ENCODE measurements at regions not wholly inside any gene's neighbourhood (a gene's known extent, or its start where the extent isn't known, plus 50 kb on each side); places are given as distances from the start of the nearest gene placed in this dataset.

- Mint-ChIP-seq H3K36me3 (ENCODE audit: insufficient read depth) (no peaks in the 10 kb centered on the region), H3K27me3 (no peaks in the 10 kb centered on the region), H3K27ac (ENCODE audit: low read depth) (no peak overlapping the region)
These were observed 361.2 kb downstream of the ZNF516 start for GRCh38 chr18:76133873-76134272.

GRCh38 chr18:76131738-76132137, 363.3 kb downstream of the ZNF516 start:
- Mint-ChIP-seq H3K36me3 (ENCODE audit: insufficient read depth) (no peaks in the 10 kb centered on the region), H3K9me3 (peaks cover 11% of the 10 kb centered on the region), H3K27ac (ENCODE audit: low read depth) (no peak overlapping the region), H3K4me3 (no peak overlapping the region), H3K4me1 (no peaks in the 10 kb centered on the region), H3K27me3 (no peaks in the 10 kb centered on the region)
- DNase-seq (ENCODE audit: low spot score in 2 of 2) (no peak), ATAC-seq (replicated peaks; ENCODE audit: extremely low read depth, poor library complexity, severe bottlenecking) (no peak)

More at GRCh38 chr18:76133873-76134272, 361.2 kb downstream of the ZNF516 start:
- Mint-ChIP-seq H3K9me3 (peaks cover 11% of the 10 kb centered on the region), H3K4me3 (no peak overlapping the region), H3K4me1 (no peaks in the 10 kb centered on the region)
- DNase-seq (ENCODE audit: low spot score in 2 of 2) (no peak), ATAC-seq (replicated peaks; ENCODE audit: extremely low read depth, poor library complexity, severe bottlenecking) (no peak)

- ATAC-seq (replicated peaks; ENCODE audit: extremely low read depth, poor library complexity, severe bottlenecking), result no peak
- Mint-ChIP-seq H3K4me1 (no peaks in the 10 kb centered on the region), H3K4me3 (no peak overlapping the region), H3K36me3 (ENCODE audit: insufficient read depth) (no peaks in the 10 kb centered on the region), H3K27me3 (no peaks in the 10 kb centered on the region), H3K9me3 (peaks cover 11% of the 10 kb centered on the region), H3K27ac (ENCODE audit: low read depth) (no peak overlapping the region)
- DNase-seq (ENCODE audit: low spot score in 2 of 2), result no peak
These were observed 364.2 kb downstream of the ZNF516 start for GRCh38 chr18:76130845-76131244.

- no peaks in the 10 kb centered on the region for H3K4me1 Mint-ChIP-seq
These were observed 368.7 kb downstream of the ZNF516 start for GRCh38 chr18:76126327-76126726.

GRCh38 chr18:76121011-76121410, 374.0 kb downstream of the ZNF516 start:
- ATAC-seq (replicated peaks; ENCODE audit: extremely low read depth, poor library complexity, severe bottlenecking) (no peak), DNase-seq (ENCODE audit: low spot score in 2 of 2) (no peak)
- Mint-ChIP-seq H3K4me1 (no peaks in the 10 kb centered on the region), H3K4me3 (no peak overlapping the region), H3K27me3 (no peaks in the 10 kb centered on the region), H3K27ac (ENCODE audit: low read depth) (no peak overlapping the region), H3K9me3 (peaks cover 10% of the 10 kb centered on the region), H3K36me3 (ENCODE audit: insufficient read depth) (no peaks in the 10 kb centered on the region)

More at GRCh38 chr18:76126327-76126726, 368.7 kb downstream of the ZNF516 start:
- DNase-seq (ENCODE audit: low spot score in 2 of 2) (no peak), ATAC-seq (replicated peaks; ENCODE audit: extremely low read depth, poor library complexity, severe bottlenecking) (no peak)
- Mint-ChIP-seq H3K4me3 (no peak overlapping the region), H3K27ac (ENCODE audit: low read depth) (no peak overlapping the region), H3K27me3 (no peaks in the 10 kb centered on the region), H3K36me3 (ENCODE audit: insufficient read depth) (no peaks in the 10 kb centered on the region), H3K9me3 (peaks cover 10% of the 10 kb centered on the region)

GRCh38 chr18:76115580-76115979, 379.5 kb downstream of the ZNF516 start:
- Mint-ChIP-seq H3K9me3 (peaks cover 6% of the 10 kb centered on the region), H3K4me1 (no peaks in the 10 kb centered on the region), H3K27ac (ENCODE audit: low read depth) (no peak overlapping the region), H3K4me3 (no peak overlapping the region), H3K36me3 (ENCODE audit: insufficient read depth) (peaks cover 2% of the 10 kb centered on the region), H3K27me3 (no peaks in the 10 kb centered on the region)
- DNase-seq (ENCODE audit: low spot score in 2 of 2) (no peak), ATAC-seq (replicated peaks; ENCODE audit: extremely low read depth, poor library complexity, severe bottlenecking) (no peak)

- no peak overlapping the region for H3K27ac Mint-ChIP-seq (ENCODE audit: low read depth)
- no peak overlapping the region for H3K4me3 Mint-ChIP-seq
- ATAC-seq (replicated peaks; ENCODE audit: extremely low read depth, poor library complexity, severe bottlenecking), result no peak
- peaks cover 6% of the 10 kb centered on the region for H3K9me3 Mint-ChIP-seq
- peaks cover 2% of the 10 kb centered on the region for H3K36me3 Mint-ChIP-seq (ENCODE audit: insufficient read depth)
- no peaks in the 10 kb centered on the region for H3K27me3 Mint-ChIP-seq
- DNase-seq (ENCODE audit: low spot score in 2 of 2), result no peak
- no peaks in the 10 kb centered on the region for H3K4me1 Mint-ChIP-seq
These were observed 381.9 kb downstream of the ZNF516 start for GRCh38 chr18:76113101-76113500.

- no peak for DNase-seq (ENCODE audit: low spot score in 2 of 2)
- no peaks in the 10 kb centered on the region for H3K36me3 Mint-ChIP-seq (ENCODE audit: insufficient read depth)
- no peak overlapping the region for H3K4me3 Mint-ChIP-seq
- H3K4me1 Mint-ChIP-seq, result no peaks in the 10 kb centered on the region
- H3K27me3 Mint-ChIP-seq, result no peaks in the 10 kb centered on the region
- H3K27ac Mint-ChIP-seq (ENCODE audit: low read depth), result no peak overlapping the region
- peaks cover 10% of the 10 kb centered on the region for H3K9me3 Mint-ChIP-seq
- no peak for ATAC-seq (replicated peaks; ENCODE audit: extremely low read depth, poor library complexity, severe bottlenecking)
These were observed 392.4 kb downstream of the ZNF516 start for GRCh38 chr18:76102626-76103025.

GRCh38 chr18:76102156-76102555, 392.9 kb downstream of the ZNF516 start:
- DNase-seq (ENCODE audit: low spot score in 2 of 2) (no peak), ATAC-seq (replicated peaks; ENCODE audit: extremely low read depth, poor library complexity, severe bottlenecking) (no peak)
- Mint-ChIP-seq H3K4me3 (no peak overlapping the region), H3K9me3 (peaks cover 10% of the 10 kb centered on the region), H3K36me3 (ENCODE audit: insufficient read depth) (no peaks in the 10 kb centered on the region), H3K27me3 (no peaks in the 10 kb centered on the region), H3K4me1 (no peaks in the 10 kb centered on the region), H3K27ac (ENCODE audit: low read depth) (no peak overlapping the region)

GRCh38 chr18:76099931-76100457, 395.0 kb downstream of the ZNF516 start:
- Mint-ChIP-seq H3K4me3 (no peak overlapping the region), H3K27ac (ENCODE audit: low read depth) (no peak overlapping the region), H3K4me1 (no peaks in the 10 kb centered on the region), H3K36me3 (ENCODE audit: insufficient read depth) (no peaks in the 10 kb centered on the region), H3K27me3 (no peaks in the 10 kb centered on the region), H3K9me3 (peaks cover 10% of the 10 kb centered on the region)
- DNase-seq (ENCODE audit: low spot score in 2 of 2) (no peak), ATAC-seq (replicated peaks; ENCODE audit: extremely low read depth, poor library complexity, severe bottlenecking) (no peak)

GRCh38 chr18:76098674-76099411, 396.2 kb downstream of the ZNF516 start:
- no peak for ATAC-seq (replicated peaks; ENCODE audit: extremely low read depth, poor library complexity, severe bottlenecking)
- no peak for DNase-seq (ENCODE audit: low spot score in 2 of 2)
- Mint-ChIP-seq H3K27ac (ENCODE audit: low read depth) (no peak overlapping the region), H3K4me1 (no peaks in the 10 kb centered on the region), H3K36me3 (ENCODE audit: insufficient read depth) (no peaks in the 10 kb centered on the region), H3K27me3 (no peaks in the 10 kb centered on the region), H3K4me3 (no peak overlapping the region), H3K9me3 (peaks cover 15% of the 10 kb centered on the region)

- ATAC-seq (replicated peaks; ENCODE audit: extremely low read depth, poor library complexity, severe bottlenecking), result no peak
- H3K27ac Mint-ChIP-seq (ENCODE audit: low read depth), result no peak overlapping the region
- no peak overlapping the region for H3K4me3 Mint-ChIP-seq
- DNase-seq (ENCODE audit: low spot score in 2 of 2), result no peak
- no peaks in the 10 kb centered on the region for H3K27me3 Mint-ChIP-seq
- H3K36me3 Mint-ChIP-seq (ENCODE audit: insufficient read depth), result no peaks in the 10 kb centered on the region
- peaks cover 6% of the 10 kb centered on the region for H3K9me3 Mint-ChIP-seq
- no peaks in the 10 kb centered on the region for H3K4me1 Mint-ChIP-seq
These were observed 413.5 kb downstream of the ZNF516 start for GRCh38 chr18:76081536-76081935.

GRCh38 chr18:76080430-76080829, 414.6 kb downstream of the ZNF516 start:
- Mint-ChIP-seq H3K27ac (ENCODE audit: low read depth) (no peak overlapping the region), H3K4me3 (no peak overlapping the region), H3K9me3 (no peaks in the 10 kb centered on the region), H3K4me1 (no peaks in the 10 kb centered on the region), H3K36me3 (ENCODE audit: insufficient read depth) (no peaks in the 10 kb centered on the region), H3K27me3 (no peaks in the 10 kb centered on the region)
- no peak for DNase-seq (ENCODE audit: low spot score in 2 of 2)
- ATAC-seq (replicated peaks; ENCODE audit: extremely low read depth, poor library complexity, severe bottlenecking), result no peak
